ENCODE measurements at regions not wholly inside any gene's neighbourhood (a gene's known extent, or its start where the extent isn't known, plus 50 kb on each side); places are given as distances from the start of the nearest gene placed in this dataset.

GRCh38 chr7:47669178-47669891, 87.4 kb upstream of the TNS3 start:
- no peak overlapping the region for H3K4ac ChIP-seq (ENCODE audit: low read depth, low read length)
- no peak overlapping the region for H3K4me2 ChIP-seq (ENCODE audit: low read length)
- no peak overlapping the region for H2BK15ac ChIP-seq (replicated peaks; ENCODE audit: low read depth)
- no peaks in the 10 kb centered on the region for H3K79me1 ChIP-seq (ENCODE audit: low read length)
- H4K5ac ChIP-seq (ENCODE audit: low read length): no peak overlapping the region
- no peak overlapping the region for H3K4me3 ChIP-seq (ENCODE audit: low read length)
- no peak overlapping the region for H2BK5ac ChIP-seq (ENCODE audit: low read length)
- no CpG with 5 or more reads among the region's 10 CpGs for WGBS (ENCODE audit: extremely low coverage, insufficient coverage, low lambda C conversion rate)
- no peak overlapping the region for H3K9ac ChIP-seq (ENCODE audit: low read length)
- H2AK5ac ChIP-seq (ENCODE audit: low read length): no peak overlapping the region
- H2BK120ac ChIP-seq (ENCODE audit: low read depth, low read length): no peak overlapping the region
- no peak overlapping the region for H3K18ac ChIP-seq (ENCODE audit: low read length)
- no peaks in the 10 kb centered on the region for H3K27me3 ChIP-seq (ENCODE audit: insufficient read depth, low read length, poor library complexity)
- DNase-seq: peak; percentile 40
- H3K56ac ChIP-seq (ENCODE audit: low read length): no peak overlapping the region
- no peak overlapping the region for H3K23ac ChIP-seq (ENCODE audit: low read length)
- no peaks in the 10 kb centered on the region for H3K79me2 ChIP-seq (ENCODE audit: control insufficient read depth, insufficient read depth, low read length)
- H4K8ac ChIP-seq (ENCODE audit: low read depth, low read length): no peak overlapping the region
- H3K4me1 ChIP-seq (ENCODE audit: control insufficient read depth, low read depth, low read length): peaks cover 2% of the 10 kb centered on the region
- H3K27ac ChIP-seq (ENCODE audit: low read depth, low read length): no peak overlapping the region
- H3K36me3 ChIP-seq (ENCODE audit: control insufficient read depth, insufficient read depth, low read length): no peaks in the 10 kb centered on the region

GRCh38 chr7:47666164-47666862, 84.4 kb upstream of the TNS3 start:
- no peaks in the 10 kb centered on the region for H3K27me3 ChIP-seq (ENCODE audit: insufficient read depth, low read length, poor library complexity)
- H3K79me2 ChIP-seq (ENCODE audit: control insufficient read depth, insufficient read depth, low read length): no peaks in the 10 kb centered on the region
- H4K5ac ChIP-seq (ENCODE audit: low read length): no peak overlapping the region
- H3K4me3 ChIP-seq (ENCODE audit: low read length): no peak overlapping the region
- H3K18ac ChIP-seq (ENCODE audit: low read length): no peak overlapping the region
- no peaks in the 10 kb centered on the region for H3K79me1 ChIP-seq (ENCODE audit: low read length)
- no peak overlapping the region for H3K56ac ChIP-seq (ENCODE audit: low read length)
- no peak overlapping the region for H4K8ac ChIP-seq (ENCODE audit: low read depth, low read length)
- H3K9ac ChIP-seq (ENCODE audit: low read length): no peak overlapping the region
- no peak for DNase-seq
- no peak overlapping the region for H3K4ac ChIP-seq (ENCODE audit: low read depth, low read length)
- no peaks in the 10 kb centered on the region for H3K4me1 ChIP-seq (ENCODE audit: control insufficient read depth, low read depth, low read length)
- H2BK15ac ChIP-seq (replicated peaks; ENCODE audit: low read depth): no peak overlapping the region
- no peak overlapping the region for H2BK5ac ChIP-seq (ENCODE audit: low read length)
- WGBS (ENCODE audit: extremely low coverage, insufficient coverage, low lambda C conversion rate): no CpG with 5 or more reads among the region's 10 CpGs
- H2BK120ac ChIP-seq (ENCODE audit: low read depth, low read length): no peak overlapping the region
- H3K4me2 ChIP-seq (ENCODE audit: low read length): no peak overlapping the region
- H2AK5ac ChIP-seq (ENCODE audit: low read length): no peak overlapping the region
- no peak overlapping the region for H3K23ac ChIP-seq (ENCODE audit: low read length)
- no peaks in the 10 kb centered on the region for H3K36me3 ChIP-seq (ENCODE audit: control insufficient read depth, insufficient read depth, low read length)
- H3K27ac ChIP-seq (ENCODE audit: low read depth, low read length): no peak overlapping the region

GRCh38 chr7:47664650-47665195, 82.8 kb upstream of the TNS3 start:
- Histone ChIP-seq H3K56ac (ENCODE audit: low read length) (no peak overlapping the region), H2BK5ac (ENCODE audit: low read length) (no peak overlapping the region), H3K4ac (ENCODE audit: low read depth, low read length) (no peak overlapping the region), H3K36me3 (ENCODE audit: control insufficient read depth, insufficient read depth, low read length) (no peaks in the 10 kb centered on the region), H3K79me2 (ENCODE audit: control insufficient read depth, insufficient read depth, low read length) (no peaks in the 10 kb centered on the region), H4K5ac (ENCODE audit: low read length) (no peak overlapping the region), H3K4me1 (ENCODE audit: control insufficient read depth, low read depth, low read length) (no peaks in the 10 kb centered on the region), H2AK5ac (ENCODE audit: low read length) (no peak overlapping the region), H3K18ac (ENCODE audit: low read length) (no peak overlapping the region), H3K79me1 (ENCODE audit: low read length) (no peaks in the 10 kb centered on the region), H3K23ac (ENCODE audit: low read length) (no peak overlapping the region), H3K4me2 (ENCODE audit: low read length) (no peak overlapping the region), H2BK120ac (ENCODE audit: low read depth, low read length) (no peak overlapping the region), H3K4me3 (ENCODE audit: low read length) (no peak overlapping the region), H2BK15ac (replicated peaks; ENCODE audit: low read depth) (no peak overlapping the region), H3K27me3 (ENCODE audit: insufficient read depth, low read length, poor library complexity) (no peaks in the 10 kb centered on the region), H4K8ac (ENCODE audit: low read depth, low read length) (no peak overlapping the region), H3K27ac (ENCODE audit: low read depth, low read length) (no peak overlapping the region), H3K9ac (ENCODE audit: low read length) (no peak overlapping the region)
- DNase-seq: no peak
- no CpG with 5 or more reads among the region's 7 CpGs for WGBS (ENCODE audit: extremely low coverage, insufficient coverage, low lambda C conversion rate)

GRCh38 chr7:47663851-47664250, 81.9 kb upstream of the TNS3 start:
- no peak overlapping the region for H2BK15ac ChIP-seq (replicated peaks; ENCODE audit: low read depth)
- H3K27me3 ChIP-seq (ENCODE audit: insufficient read depth, low read length, poor library complexity): no peaks in the 10 kb centered on the region
- no peak overlapping the region for H4K5ac ChIP-seq (ENCODE audit: low read length)
- H3K4me2 ChIP-seq (ENCODE audit: low read length): no peak overlapping the region
- no peak overlapping the region for H3K9ac ChIP-seq (ENCODE audit: low read length)
- H3K56ac ChIP-seq (ENCODE audit: low read length): no peak overlapping the region
- H3K4ac ChIP-seq (ENCODE audit: low read depth, low read length): no peak overlapping the region
- no peak overlapping the region for H2AK5ac ChIP-seq (ENCODE audit: low read length)
- H2BK120ac ChIP-seq (ENCODE audit: low read depth, low read length): no peak overlapping the region
- H2BK5ac ChIP-seq (ENCODE audit: low read length): no peak overlapping the region
- no CpG with 5 or more reads among the region's 1 CpG for WGBS (ENCODE audit: extremely low coverage, insufficient coverage, low lambda C conversion rate)
- no peak overlapping the region for H3K4me3 ChIP-seq (ENCODE audit: low read length)
- H3K23ac ChIP-seq (ENCODE audit: low read length): no peak overlapping the region
- H3K27ac ChIP-seq (ENCODE audit: low read depth, low read length): no peak overlapping the region
- H3K18ac ChIP-seq (ENCODE audit: low read length): no peak overlapping the region
- H4K8ac ChIP-seq (ENCODE audit: low read depth, low read length): no peak overlapping the region
- no peaks in the 10 kb centered on the region for H3K4me1 ChIP-seq (ENCODE audit: control insufficient read depth, low read depth, low read length)
- DNase-seq: no peak
- no peaks in the 10 kb centered on the region for H3K79me1 ChIP-seq (ENCODE audit: low read length)
- no peaks in the 10 kb centered on the region for H3K79me2 ChIP-seq (ENCODE audit: control insufficient read depth, insufficient read depth, low read length)
- H3K36me3 ChIP-seq (ENCODE audit: control insufficient read depth, insufficient read depth, low read length): no peaks in the 10 kb centered on the region

GRCh38 chr7:47663213-47663612, 81.3 kb upstream of the TNS3 start:
- H3K4ac ChIP-seq (ENCODE audit: low read depth, low read length): no peak overlapping the region
- no peak overlapping the region for H2BK15ac ChIP-seq (replicated peaks; ENCODE audit: low read depth)
- H3K23ac ChIP-seq (ENCODE audit: low read length): no peak overlapping the region
- no peak overlapping the region for H2AK5ac ChIP-seq (ENCODE audit: low read length)
- no peak overlapping the region for H2BK120ac ChIP-seq (ENCODE audit: low read depth, low read length)
- no peak overlapping the region for H4K8ac ChIP-seq (ENCODE audit: low read depth, low read length)
- no CpG with 5 or more reads among the region's 5 CpGs for WGBS (ENCODE audit: extremely low coverage, insufficient coverage, low lambda C conversion rate)
- H3K4me2 ChIP-seq (ENCODE audit: low read length): no peak overlapping the region
- H3K79me2 ChIP-seq (ENCODE audit: control insufficient read depth, insufficient read depth, low read length): no peaks in the 10 kb centered on the region
- H3K4me3 ChIP-seq (ENCODE audit: low read length): no peak overlapping the region
- H3K9ac ChIP-seq (ENCODE audit: low read length): no peak overlapping the region
- H3K18ac ChIP-seq (ENCODE audit: low read length): no peak overlapping the region
- no peaks in the 10 kb centered on the region for H3K27me3 ChIP-seq (ENCODE audit: insufficient read depth, low read length, poor library complexity)
- H3K4me1 ChIP-seq (ENCODE audit: control insufficient read depth, low read depth, low read length): no peaks in the 10 kb centered on the region
- H3K56ac ChIP-seq (ENCODE audit: low read length): no peak overlapping the region
- H4K5ac ChIP-seq (ENCODE audit: low read length): no peak overlapping the region
- H2BK5ac ChIP-seq (ENCODE audit: low read length): no peak overlapping the region
- H3K79me1 ChIP-seq (ENCODE audit: low read length): no peaks in the 10 kb centered on the region
- DNase-seq: no peak
- no peaks in the 10 kb centered on the region for H3K36me3 ChIP-seq (ENCODE audit: control insufficient read depth, insufficient read depth, low read length)
- H3K27ac ChIP-seq (ENCODE audit: low read depth, low read length): no peak overlapping the region

All from mesendoderm (in vitro differentiated cells).